GM19467 (cell line): ENCODE measurements at regions not wholly inside any gene's neighbourhood (a gene's known extent, or its start where the extent isn't known, plus 50 kb on each side); places are given as distances from the start of the nearest gene placed in this dataset.

ENCODE experiments used
- ATAC-seq: cut with Tn5 transposase; IDR thresholded peaks from one replicate; pipeline ENCODE4 v1.9.1; 2021; ENCODE audit warnings: mild to moderate bottlenecking, moderate library complexity; ENCODE audit not compliant: unreplicated experiment

- ATAC-seq = no peak
These were observed 375.2 kb upstream of the ANO5 start for GRCh38 chr11:21817696-21818095.

- ATAC-seq = no peak
These were observed 372.7 kb upstream of the ANO5 start for GRCh38 chr11:21820176-21820575.

- no peak for ATAC-seq
These were observed 367.8 kb upstream of the ANO5 start for GRCh38 chr11:21825127-21825526.

- ATAC-seq = no peak
These were observed 354.5 kb upstream of the ANO5 start for GRCh38 chr11:21838427-21838826.

- ATAC-seq = no peak
These were observed 353.1 kb upstream of the ANO5 start for GRCh38 chr11:21839796-21840195.

DNA sequence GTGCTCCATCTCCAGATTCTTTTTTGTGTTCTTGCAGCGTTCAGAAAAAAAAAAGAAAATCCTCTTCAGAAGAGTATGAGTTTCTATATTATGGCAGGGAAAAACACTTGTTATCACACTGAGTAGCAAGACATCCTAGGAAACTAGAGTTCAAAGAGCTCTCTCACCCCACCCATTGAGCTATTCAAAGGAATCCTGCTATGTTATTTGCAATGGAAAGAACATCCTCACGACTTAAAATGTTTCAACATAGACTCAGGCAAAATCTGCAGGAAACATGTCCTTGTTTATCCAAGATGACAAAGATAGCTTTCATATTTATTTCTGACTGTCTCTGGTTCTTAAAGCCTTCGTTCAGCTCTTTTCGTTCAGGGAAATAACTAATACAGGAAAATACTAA is 331.6 kb upstream of the ANO5 start:
- ATAC-seq = no peak

- no peak for ATAC-seq
These were observed 327.3 kb upstream of the ANO5 start for GRCh38 chr11:21865541-21865940.

DNA sequence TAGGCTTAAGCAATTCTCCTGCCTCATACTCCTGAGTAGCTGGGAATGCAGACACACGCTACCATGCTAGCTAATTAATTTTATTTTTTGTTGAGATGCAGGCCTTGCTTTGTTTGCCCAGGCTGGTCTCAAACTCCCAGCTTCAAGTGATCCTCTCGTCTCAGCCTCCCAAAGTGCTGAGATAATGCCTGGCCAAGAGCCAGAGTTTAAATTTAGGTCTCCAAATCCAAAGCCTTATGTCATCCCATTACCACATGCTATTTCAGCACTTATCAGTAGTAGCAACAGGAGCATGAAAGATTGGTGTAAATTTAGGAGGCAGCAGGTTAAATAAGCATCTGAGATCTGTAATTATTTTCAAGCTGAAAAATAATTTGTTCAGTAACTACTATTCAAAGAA is 326.1 kb upstream of the ANO5 start:
- ATAC-seq = no peak

DNA sequence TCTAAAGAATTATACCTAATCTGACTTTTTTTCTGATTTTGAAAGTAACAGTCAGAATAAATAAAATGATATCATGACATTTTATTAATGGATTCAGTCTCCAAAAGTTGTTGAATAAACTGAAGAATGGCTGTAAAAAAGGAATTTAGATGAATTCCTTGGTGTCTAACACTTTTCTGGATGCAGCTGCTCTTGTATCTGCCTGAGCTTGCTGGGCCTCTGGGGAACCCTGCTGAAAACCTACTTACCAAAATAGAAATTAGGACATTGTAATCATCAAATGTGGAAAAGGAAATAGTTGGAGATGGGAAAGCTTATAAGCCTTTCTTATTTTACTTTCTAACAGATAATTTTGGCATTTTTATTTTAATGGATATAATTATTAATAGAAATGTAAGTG is 315.7 kb upstream of the ANO5 start:
- no peak for ATAC-seq

DNA sequence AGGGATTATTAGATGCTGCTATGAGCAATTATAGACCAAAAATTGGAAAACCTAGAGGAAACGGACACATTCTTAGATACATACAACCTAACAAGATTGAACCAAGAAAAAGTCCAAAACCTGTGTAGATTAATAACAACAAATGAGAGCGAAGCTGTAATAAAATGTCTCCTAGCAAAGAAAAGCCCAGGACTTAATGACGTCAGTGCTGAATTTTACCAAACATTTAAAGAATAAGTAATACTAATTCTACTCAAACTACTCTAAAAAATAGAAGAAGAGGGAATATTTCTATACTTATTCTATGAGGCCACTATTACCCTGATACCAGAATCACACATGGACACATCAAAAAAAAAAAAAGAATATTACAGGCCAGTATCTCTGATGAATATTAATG is 309.5 kb upstream of the ANO5 start:
- ATAC-seq = no peak

DNA sequence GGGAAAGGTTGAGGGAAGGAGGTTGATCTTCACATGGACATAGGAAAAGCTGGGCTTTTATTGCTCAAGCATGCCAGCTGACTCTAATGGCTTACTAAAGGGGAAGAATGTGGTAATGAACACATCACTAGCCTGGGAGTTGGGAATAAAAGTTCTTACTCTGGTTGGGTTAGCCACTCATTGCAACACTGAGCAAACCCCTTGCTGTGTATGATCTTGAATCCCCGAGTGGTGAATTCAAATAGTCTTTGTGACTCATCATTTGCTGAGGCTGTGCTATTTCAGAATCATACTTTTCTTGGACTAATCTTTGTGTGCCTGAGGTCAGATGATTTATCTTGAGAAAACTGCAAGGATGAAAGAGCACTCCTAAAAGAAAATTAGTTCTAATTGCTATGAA is 304.1 kb upstream of the ANO5 start:
- ATAC-seq = no peak

DNA sequence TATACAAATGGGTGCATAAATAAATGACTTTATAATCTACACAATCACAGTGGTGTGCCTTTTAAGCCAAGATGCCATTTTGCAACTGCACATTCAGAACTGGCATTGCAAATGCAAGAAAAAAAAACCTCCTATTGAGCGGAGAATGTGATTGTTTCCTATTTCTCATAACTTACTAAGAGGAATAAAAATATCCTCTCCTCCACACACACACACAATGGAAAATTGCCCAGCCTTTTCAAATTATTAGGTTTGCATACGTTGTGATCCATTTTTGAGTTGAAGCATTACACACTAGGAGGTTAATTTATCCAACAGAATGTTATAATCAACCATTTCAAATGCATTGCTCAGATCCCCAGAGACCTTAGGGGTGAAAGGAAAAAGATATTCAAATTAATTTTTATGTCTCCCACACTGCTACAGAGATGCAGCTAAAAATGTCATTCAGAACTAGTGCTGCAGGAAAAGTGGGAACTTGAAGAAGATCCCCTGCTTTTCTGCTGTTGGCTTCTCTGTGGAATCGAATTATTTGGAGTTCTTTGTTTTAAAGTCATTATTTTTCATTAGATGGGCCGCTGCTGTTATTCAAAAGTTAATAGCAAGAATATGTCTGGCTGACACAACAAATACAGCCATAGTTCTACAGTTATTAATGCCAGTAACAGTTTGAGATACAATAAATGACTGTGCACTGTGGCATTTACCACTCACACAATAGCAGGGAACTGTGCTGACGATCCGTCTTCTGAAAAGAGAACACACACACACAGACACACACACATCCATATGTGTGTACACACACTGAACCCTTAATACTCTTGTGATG is 299.9 kb upstream of the ANO5 start:
- no peak for ATAC-seq

- no peak for ATAC-seq
These were observed 299.4 kb upstream of the ANO5 start for GRCh38 chr11:21893565-21893867.

GRCh38 chr11:21894492-21894891 is 298.4 kb upstream of the ANO5 start:
- no peak for ATAC-seq

GRCh38 chr11:21895686-21896085 is 297.2 kb upstream of the ANO5 start:
- no peak for ATAC-seq

- ATAC-seq = no peak
These were observed 296.7 kb upstream of the ANO5 start for GRCh38 chr11:21896216-21896615.

- ATAC-seq = no peak
These were observed 295.9 kb upstream of the ANO5 start for GRCh38 chr11:21896746-21897602.

DNA sequence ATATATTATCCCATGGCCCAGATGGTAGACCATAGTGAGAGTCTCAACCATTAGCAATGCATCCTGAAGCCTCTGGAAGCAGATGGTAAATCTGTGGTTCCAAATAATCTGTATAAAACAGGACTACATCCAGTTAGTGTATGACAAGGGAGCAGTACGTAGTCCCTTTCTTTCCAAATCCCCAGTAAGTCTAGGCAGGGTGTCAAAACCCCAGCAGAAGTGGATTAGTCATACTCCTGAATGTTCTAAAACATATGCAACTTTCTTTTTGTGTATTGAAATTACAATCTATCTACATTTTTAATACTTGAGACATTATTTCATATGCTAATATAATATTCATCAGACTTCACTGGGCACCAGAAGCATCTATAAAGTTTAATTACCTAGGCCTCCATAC is 295.1 kb upstream of the ANO5 start:
- ATAC-seq = no peak

- ATAC-seq = no peak
These were observed 284.7 kb upstream of the ANO5 start for GRCh38 chr11:21908211-21908610.

GRCh38 chr11:21909145-21909544 is 283.7 kb upstream of the ANO5 start:
- no peak for ATAC-seq

GRCh38 chr11:21911061-21911460 is 281.8 kb upstream of the ANO5 start:
- ATAC-seq = no peak

GRCh38 chr11:21912285-21912684 is 280.6 kb upstream of the ANO5 start:
- ATAC-seq = no peak
